A673 (cell line): ENCODE measurements at regions not wholly inside any gene's neighbourhood (a gene's known extent, or its start where the extent isn't known, plus 50 kb on each side); places are given as distances from the start of the nearest gene placed in this dataset.

Experiments
- BruUV-seq: library from RNA; stranded (reverse); fragments of 400-500 nt; replicated peaks from 2 replicates; lab custom pipeline; 2021; lab: Mats Ljungman, UMichigan
- CTCF ChIA-PET: fragments of 300-600 bp; sonication (Branson Sonifier 250); formaldehyde crosslinking; loops from one replicate; lab custom pipeline; 2022; ENCODE audit warnings: antibody characterized with exemption; lab: Charles Lee
- POLR2A ChIA-PET: fragments of 300-600 bp; sonication (Branson Sonifier 250); formaldehyde crosslinking; loops from one replicate; lab custom pipeline; 2022; ENCODE audit warnings: antibody characterized with exemption; ENCODE audit not compliant: low non-redundant PET; lab: Charles Lee
- DNase-seq: peaks from one replicate; pipeline ENCODE4 v3.0.0-alpha.2; 2015; ENCODE audit warnings: low spot score
- H3K27ac ChIP-seq: fragments of 200-600 bp; sonication (generic); 2 replicates; pipeline ENCODE4 v1.5.1; 2016; ENCODE audit warnings: mixed run types, low read depth, mild to moderate bottlenecking, mixed read lengths, antibody characterized with exemption, low read length; ENCODE audit not compliant: poor library complexity, severe bottlenecking
- H3K27me3 ChIP-seq: fragments of 200-600 bp; sonication (generic); replicated peaks from 2 replicates; pipeline ENCODE4 v1.6.1; 2017; ENCODE audit warnings: mixed run types, low read depth, mild to moderate bottlenecking, mixed read lengths, antibody characterized with exemption, low read length; ENCODE audit not compliant: insufficient read depth, poor library complexity
- H3K36me3 ChIP-seq: fragments of 200-600 bp; sonication (generic); 2 replicates; pipeline ENCODE4 v1.6.1; 2016; ENCODE audit warnings: mixed run types, mild to moderate bottlenecking, mixed read lengths, antibody characterized with exemption, low read length; ENCODE audit not compliant: insufficient read depth, poor library complexity, severe bottlenecking
- H3K4me1 ChIP-seq: fragments of 200-600 bp; sonication (generic); 2 replicates; pipeline ENCODE4 v1.6.1; 2017; ENCODE audit warnings: mixed run types, mild to moderate bottlenecking, mixed read lengths, antibody characterized with exemption, low read length; ENCODE audit not compliant: insufficient read depth, poor library complexity, severe bottlenecking
- H3K4me3 ChIP-seq: fragments of 200-600 bp; sonication (generic); 2 replicates; pipeline ENCODE4 v1.5.1; 2016; ENCODE audit warnings: low read depth, mixed run types, mild to moderate bottlenecking, mixed read lengths, low read length; ENCODE audit not compliant: poor library complexity, severe bottlenecking
- H3K9me3 ChIP-seq: fragments of 200-600 bp; sonication (generic); 2 replicates; pipeline ENCODE4 v1.6.1; 2016; ENCODE audit warnings: mixed run types, low read depth, mild to moderate bottlenecking, mixed read lengths, antibody characterized with exemption, low read length; ENCODE audit not compliant: poor library complexity, severe bottlenecking
- CTCF ChIP-seq: fragments of 300-800, 200-600 bp; sonication (generic); conservative IDR thresholded peaks from 2 replicates; pipeline ENCODE4 v1.5.1; 2017; ENCODE audit warnings: low read depth, mild to moderate bottlenecking, antibody characterized with exemption, low read length, moderate library complexity, mixed read lengths
- EZH2 ChIP-seq: fragments of 200-600 bp; sonication (generic); IDR thresholded peaks from 2 replicates; pipeline ENCODE4 v1.6.1; 2017; ENCODE audit warnings: borderline replicate concordance, low read depth, mild to moderate bottlenecking, mixed read lengths, antibody characterized with exemption, low read length; ENCODE audit not compliant: poor library complexity, severe bottlenecking
- intact Hi-C: fragments of 100-400 bp; cut with micrococcal nuclease; formaldehyde crosslinking; loops from one replicate; pipeline ENCODE4 v1.10.0; 2022; ENCODE audit not compliant: unreplicated experiment

- BruUV-seq = no TSS peak
- DNase-seq = no peak
- TF ChIP-seq CTCF = no peak
- H3K36me3 ChIP-seq = no peaks in the 10 kb centered on the region
- peaks cover 5% of the 10 kb centered on the region for H3K27me3 ChIP-seq
- H3K4me3 ChIP-seq = no peak overlapping the region
- CTCF ChIA-PET = no interaction called here
- H3K4me1 ChIP-seq = no peaks in the 10 kb centered on the region
- intact Hi-C loops = loop anchor here (5.0 kb wide), 1 partner anchor 275 kb away; no protein-coding TSS in a partner anchor
- no peak overlapping the region for H3K27ac ChIP-seq
- no peaks in the 10 kb centered on the region for H3K9me3 ChIP-seq
- POLR2A ChIA-PET = no interaction called here
Measured at GRCh38 chr16:56042416-56042815, 148.9 kb upstream of the GNAO1 start.

DNA sequence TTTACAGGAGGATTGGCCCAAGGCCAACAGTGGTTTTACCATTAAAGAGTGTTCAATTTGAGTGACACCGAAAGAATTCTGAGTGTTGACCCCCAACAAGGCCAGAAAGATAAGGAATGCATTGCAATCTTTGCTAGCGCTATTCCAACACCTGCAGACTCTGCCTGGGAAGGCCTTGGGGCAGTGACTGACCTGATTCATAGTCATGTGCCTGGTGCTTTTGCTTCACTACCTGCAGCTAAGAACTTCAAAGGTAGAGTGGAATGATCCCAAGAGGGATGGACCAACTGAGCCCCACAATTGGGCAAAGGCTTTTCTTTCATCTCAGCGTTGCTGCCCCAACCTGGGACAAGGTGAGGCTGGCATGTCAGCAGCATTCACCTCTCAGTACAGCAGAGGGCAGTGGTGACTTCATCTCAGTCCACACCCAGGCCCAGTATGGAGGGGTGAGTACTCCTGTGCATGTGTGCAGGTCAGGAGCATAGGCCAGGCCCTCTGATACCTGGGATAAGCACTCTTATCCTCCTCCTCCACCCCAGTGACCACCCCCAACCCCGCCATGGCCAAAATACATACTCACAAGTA, 149.6 kb upstream of the GNAO1 start:
- peaks cover 5% of the 10 kb centered on the region for H3K27me3 ChIP-seq
- no peaks in the 10 kb centered on the region for H3K36me3 ChIP-seq
- CTCF ChIA-PET = no interaction called here
- TF ChIP-seq EZH2 (no peak), CTCF (peak; percentile 38)
- DNase-seq = peak; percentile 10
- POLR2A ChIA-PET = no interaction called here
- no TSS peak for BruUV-seq
- no peaks in the 10 kb centered on the region for H3K4me1 ChIP-seq
- no peak overlapping the region for H3K27ac ChIP-seq
- no peak overlapping the region for H3K4me3 ChIP-seq
- intact Hi-C loops = loop anchor here (5.0 kb wide), 1 partner anchor 276 kb away; no protein-coding TSS in a partner anchor
- H3K9me3 ChIP-seq = no peaks in the 10 kb centered on the region

DNA sequence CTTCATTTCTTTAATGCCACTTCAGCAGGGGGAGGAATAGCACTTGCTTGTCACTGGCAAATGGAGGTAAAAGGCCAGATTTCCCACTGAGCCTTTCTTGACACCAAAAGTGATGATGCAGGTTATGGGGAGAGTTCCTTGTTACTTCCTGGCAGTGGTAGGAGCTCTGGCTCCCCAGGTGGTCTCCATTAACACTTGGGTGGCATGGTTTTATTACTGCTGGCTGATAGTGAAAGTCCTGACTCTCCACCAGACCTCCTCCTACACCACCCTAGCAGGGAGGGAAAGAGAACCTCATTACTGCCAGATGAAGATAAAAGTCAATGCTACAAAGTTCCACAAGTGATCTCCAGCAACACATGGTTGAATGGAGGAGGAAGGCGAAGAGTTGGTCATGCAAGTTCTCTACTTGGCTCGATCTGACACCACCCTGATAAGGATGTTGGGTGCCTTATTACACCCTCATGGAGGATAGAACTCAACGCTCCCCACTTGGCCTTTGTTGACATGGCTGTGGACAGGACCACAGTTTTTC, 152.7 kb upstream of the GNAO1 start:
- H3K27me3 ChIP-seq = peaks cover 5% of the 10 kb centered on the region
- no peak for DNase-seq
- no peaks in the 10 kb centered on the region for H3K36me3 ChIP-seq
- BruUV-seq = no TSS peak
- no peak overlapping the region for H3K4me3 ChIP-seq
- intact Hi-C loops = no loop called here
- CTCF ChIA-PET = no interaction called here
- no peaks in the 10 kb centered on the region for H3K4me1 ChIP-seq
- no peak overlapping the region for H3K27ac ChIP-seq
- TF ChIP-seq CTCF (no peak), EZH2 (no peak)
- POLR2A ChIA-PET = no interaction called here
- H3K9me3 ChIP-seq = no peaks in the 10 kb centered on the region
